ENCODE measurements at regions not wholly inside any gene's neighbourhood (a gene's known extent, or its start where the extent isn't known, plus 50 kb on each side); places are given as distances from the start of the nearest gene placed in this dataset.

- no peak for TF ChIP-seq GATA3 (IDR thresholded peaks at IDR 0.05; ENCODE audit: low read depth, low read length)
- TF ChIP-seq GATA2 (IDR thresholded peaks at IDR 0.05; ENCODE audit: low read depth, low read length): no peak
Measured at GRCh38 chr9:7961076-7961475, 161.5 kb upstream of the DMAC1 start.

Measured in SH-SY5Y (cell line).